GM23248 (cell line): ENCODE measurements at regions not wholly inside any gene's neighbourhood (a gene's known extent, or its start where the extent isn't known, plus 50 kb on each side); places are given as distances from the start of the nearest gene placed in this dataset.

ENCODE experiments used
- EZH2 ChIP-seq: fragments of 200-600 bp; sonication (generic); IDR thresholded peaks from 2 replicates; pipeline ENCODE4 v1.6.1; 2018; ENCODE audit warnings: antibody characterized with exemption, mild to moderate bottlenecking; ENCODE audit not compliant: insufficient read depth, poor library complexity, severe bottlenecking
- EZH2phosphoT487 ChIP-seq: fragments of 200-600 bp; sonication (generic); IDR thresholded peaks from 2 replicates; pipeline ENCODE4 v1.6.1; 2018; ENCODE audit warnings: antibody characterized with exemption, moderate library complexity, mild to moderate bottlenecking, low read depth; ENCODE audit not compliant: insufficient read depth

- TF ChIP-seq EZH2phosphoT487, result no peak
- TF ChIP-seq EZH2, result no peak
These were observed 237.4 kb upstream of the UMPS start for GRCh38 chr3:124492824-124493223.
